ENCODE measurements at regions not wholly inside any gene's neighbourhood (a gene's known extent, or its start where the extent isn't known, plus 50 kb on each side); places are given as distances from the start of the nearest gene placed in this dataset.

GRCh38 chr3:81909796-81910195 is 148.4 kb upstream of the GBE1 start:
- H3K36me3 ChIP-seq (ENCODE audit: low read depth): no peaks in the 10 kb centered on the region
- no peak overlapping the region for H3K4me3 ChIP-seq (ENCODE audit: severe bottlenecking)
- no peak for TF ChIP-seq CTCF (IDR thresholded peaks at IDR 0.05; ENCODE audit: poor library complexity, severe bottlenecking)
- no peak overlapping the region for H3K27ac ChIP-seq (ENCODE audit: poor library complexity, severe bottlenecking)
- DNase-seq (ENCODE audit: low spot score) (no peak), ATAC-seq (ENCODE audit: low read depth) (no peak)
- no peaks in the 10 kb centered on the region for H3K4me1 ChIP-seq (ENCODE audit: insufficient read depth, poor library complexity, severe bottlenecking)
- H3K27me3 ChIP-seq (ENCODE audit: insufficient read depth, poor library complexity, severe bottlenecking): no peaks in the 10 kb centered on the region
- no peaks in the 10 kb centered on the region for H3K9me3 ChIP-seq (ENCODE audit: severe bottlenecking)

GRCh38 chr3:81908561-81908960 is 147.1 kb upstream of the GBE1 start:
- H3K4me1 ChIP-seq (ENCODE audit: insufficient read depth, poor library complexity, severe bottlenecking): no peaks in the 10 kb centered on the region
- H3K4me3 ChIP-seq (ENCODE audit: severe bottlenecking): no peak overlapping the region
- no peak for DNase-seq (ENCODE audit: low spot score)
- no peak overlapping the region for H3K27ac ChIP-seq (ENCODE audit: poor library complexity, severe bottlenecking)
- H3K36me3 ChIP-seq (ENCODE audit: low read depth): no peaks in the 10 kb centered on the region
- H3K9me3 ChIP-seq (ENCODE audit: severe bottlenecking): no peaks in the 10 kb centered on the region
- no peaks in the 10 kb centered on the region for H3K27me3 ChIP-seq (ENCODE audit: insufficient read depth, poor library complexity, severe bottlenecking)
- ATAC-seq (ENCODE audit: low read depth): no peak
- no peak for TF ChIP-seq CTCF (IDR thresholded peaks at IDR 0.05; ENCODE audit: poor library complexity, severe bottlenecking)

DNA sequence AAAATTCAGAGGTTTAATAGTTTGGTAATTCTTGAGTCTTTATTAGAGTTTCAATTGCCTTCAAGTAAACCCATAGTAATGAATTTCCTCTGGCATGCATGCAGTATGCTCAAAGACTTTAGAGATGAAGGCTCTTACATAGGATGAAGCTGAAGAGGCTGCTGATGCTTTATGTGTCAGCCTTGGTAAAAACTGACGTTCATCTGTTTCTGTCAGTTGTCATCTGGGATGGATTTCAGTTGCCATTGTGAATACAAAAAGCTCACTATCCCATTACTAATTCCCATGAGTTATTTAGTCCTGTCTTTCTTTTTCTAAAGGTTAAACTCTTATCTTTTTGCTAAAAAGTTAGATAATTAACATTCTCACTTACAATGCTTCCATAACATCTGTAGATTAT is 136.9 kb upstream of the GBE1 start:
- TF ChIP-seq CTCF (IDR thresholded peaks at IDR 0.05; ENCODE audit: poor library complexity, severe bottlenecking): no peak
- no peak overlapping the region for H3K4me3 ChIP-seq (ENCODE audit: severe bottlenecking)
- ATAC-seq (ENCODE audit: low read depth) (no peak), DNase-seq (ENCODE audit: low spot score) (no peak)
- no peaks in the 10 kb centered on the region for H3K27me3 ChIP-seq (ENCODE audit: insufficient read depth, poor library complexity, severe bottlenecking)
- no peaks in the 10 kb centered on the region for H3K36me3 ChIP-seq (ENCODE audit: low read depth)
- no peaks in the 10 kb centered on the region for H3K9me3 ChIP-seq (ENCODE audit: severe bottlenecking)
- no peaks in the 10 kb centered on the region for H3K4me1 ChIP-seq (ENCODE audit: insufficient read depth, poor library complexity, severe bottlenecking)
- no peak overlapping the region for H3K27ac ChIP-seq (ENCODE audit: poor library complexity, severe bottlenecking)

- Histone ChIP-seq H3K36me3 (ENCODE audit: low read depth) (no peaks in the 10 kb centered on the region), H3K27me3 (ENCODE audit: insufficient read depth, poor library complexity, severe bottlenecking) (no peaks in the 10 kb centered on the region), H3K27ac (ENCODE audit: poor library complexity, severe bottlenecking) (no peak overlapping the region), H3K9me3 (ENCODE audit: severe bottlenecking) (no peaks in the 10 kb centered on the region), H3K4me1 (ENCODE audit: insufficient read depth, poor library complexity, severe bottlenecking) (no peaks in the 10 kb centered on the region), H3K4me3 (ENCODE audit: severe bottlenecking) (no peak overlapping the region)
- no peak for TF ChIP-seq CTCF (IDR thresholded peaks at IDR 0.05; ENCODE audit: poor library complexity, severe bottlenecking)
- no peak for ATAC-seq (ENCODE audit: low read depth)
- DNase-seq (ENCODE audit: low spot score): no peak
Measured at GRCh38 chr3:81894598-81894997, 133.2 kb upstream of the GBE1 start.

GRCh38 chr3:81891055-81891895 is 129.8 kb upstream of the GBE1 start:
- Histone ChIP-seq H3K9me3 (ENCODE audit: severe bottlenecking) (no peaks in the 10 kb centered on the region), H3K27ac (ENCODE audit: poor library complexity, severe bottlenecking) (no peak overlapping the region), H3K27me3 (ENCODE audit: insufficient read depth, poor library complexity, severe bottlenecking) (no peaks in the 10 kb centered on the region), H3K4me3 (ENCODE audit: severe bottlenecking) (no peak overlapping the region), H3K4me1 (ENCODE audit: insufficient read depth, poor library complexity, severe bottlenecking) (no peaks in the 10 kb centered on the region), H3K36me3 (ENCODE audit: low read depth) (no peaks in the 10 kb centered on the region)
- TF ChIP-seq CTCF (IDR thresholded peaks at IDR 0.05; ENCODE audit: poor library complexity, severe bottlenecking): no peak
- DNase-seq (ENCODE audit: low spot score) (no peak), ATAC-seq (ENCODE audit: low read depth) (no peak)
